IMR-90 (cell line): ENCODE measurements at regions not wholly inside any gene's neighbourhood (a gene's known extent, or its start where the extent isn't known, plus 50 kb on each side); places are given as distances from the start of the nearest gene placed in this dataset.

ENCODE experiments used
- ATAC-seq: fragments of 200-7000 bp; cut with Tn5 transposase; 2 replicates; pipeline ENCODE4 v1.9.1; 2020; ENCODE audit warnings: low read depth, mild to moderate bottlenecking, moderate library complexity
- BruUV-seq: library from RNA; stranded (reverse); fragments of 400-500 nt; replicated peaks from 2 replicates; lab custom pipeline; 2021; lab: Mats Ljungman, UMichigan
- CTCF ChIA-PET: fragments of 300-600 bp; formaldehyde crosslinking; extraction: SDS; loops from one replicate; lab custom pipeline; 2021; ENCODE audit warnings: antibody characterized with exemption; lab: Yijun Ruan, JAX
- POLR2A ChIA-PET: fragments of 300-600 bp; sonication (Branson Sonifier 250); formaldehyde crosslinking; loops from one replicate; lab custom pipeline; 2022; ENCODE audit warnings: antibody characterized with exemption; ENCODE audit not compliant: unreplicated experiment; lab: Charles Lee
- DNase-seq: peaks from one replicate; pipeline ENCODE4 v3.0.0; 2013
- H2AFZ ChIP-seq: replicated peaks from 2 replicates; pipeline ENCODE3; 2013; ENCODE audit warnings: low read length, mild to moderate bottlenecking; ENCODE audit not compliant: poor library complexity
- H2AK5ac ChIP-seq: 2 replicates; pipeline ENCODE4 v1.6.1; 2013; ENCODE audit warnings: low read depth, low read length, inconsistent platforms
- H2AK9ac ChIP-seq: replicated peaks from 2 replicates; pipeline ENCODE3; 2013; ENCODE audit warnings: mild to moderate bottlenecking, low read depth, low read length, moderate library complexity; ENCODE audit not compliant: poor library complexity
- H2BK120ac ChIP-seq: 2 replicates; pipeline ENCODE4 v1.6.1; 2013; ENCODE audit warnings: low read depth, low read length, inconsistent platforms
- H2BK15ac ChIP-seq: 3 replicates; pipeline ENCODE4 v1.6.1; 2013; ENCODE audit warnings: low read depth, low read length, inconsistent platforms
- H2BK20ac ChIP-seq: 2 replicates; pipeline ENCODE4 v1.6.1; 2013; ENCODE audit warnings: low read depth, mild to moderate bottlenecking, inconsistent platforms, low read length, moderate library complexity
- H2BK5ac ChIP-seq: 2 replicates; pipeline ENCODE4 v1.6.1; 2013; ENCODE audit warnings: mild to moderate bottlenecking, low read depth, low read length, inconsistent platforms; ENCODE audit not compliant: poor library complexity, severe bottlenecking
- H3K14ac ChIP-seq: replicated peaks from 2 replicates; pipeline ENCODE4 v1.6.1; 2013; ENCODE audit warnings: low read depth, low read length, inconsistent platforms
- H3K18ac ChIP-seq: 2 replicates; pipeline ENCODE4 v1.6.1; 2013; ENCODE audit warnings: low read depth, low read length, control low read depth
- H3K23ac ChIP-seq: 2 replicates; pipeline ENCODE4 v1.6.1; 2013; ENCODE audit warnings: low read depth, low read length, inconsistent platforms
- H3K27ac ChIP-seq: 2 replicates; pipeline ENCODE4 v1.5.1; 2013; ENCODE audit warnings: mild to moderate bottlenecking, control low read depth, low read length; ENCODE audit not compliant: insufficient read depth
- H3K27me3 ChIP-seq: 2 replicates; pipeline ENCODE4 v1.6.1; 2013; ENCODE audit warnings: low read length; ENCODE audit not compliant: control insufficient read depth, insufficient read depth
- H3K36me3 ChIP-seq: 2 replicates; pipeline ENCODE4 v1.6.1; 2013; ENCODE audit warnings: low read length, mixed read lengths; ENCODE audit not compliant: control insufficient read depth, insufficient read depth
- H3K4ac ChIP-seq: 2 replicates; pipeline ENCODE4 v1.6.1; 2013; ENCODE audit warnings: low read depth, low read length, inconsistent platforms
- H3K4me1 ChIP-seq: 2 replicates; pipeline ENCODE4 v1.6.1; 2013; ENCODE audit warnings: low read length, mixed read lengths; ENCODE audit not compliant: control insufficient read depth, insufficient read depth
- H3K4me2 ChIP-seq: 2 replicates; pipeline ENCODE4 v1.6.1; 2013; ENCODE audit warnings: low read depth, mild to moderate bottlenecking, control low read depth, low read length, moderate library complexity
- H3K4me3 ChIP-seq: 2 replicates; pipeline ENCODE4 v1.5.1; 2013; ENCODE audit warnings: low read depth, mild to moderate bottlenecking, control low read depth, low read length, moderate library complexity; ENCODE audit not compliant: insufficient read depth
- H3K56ac ChIP-seq: 2 replicates; pipeline ENCODE4 v1.6.1; 2013; ENCODE audit warnings: low read length, inconsistent platforms; ENCODE audit not compliant: insufficient read depth; ENCODE audit errors: extremely low read depth
- H3K79me1 ChIP-seq, 2 experiments: 2 replicates each; pipeline ENCODE4 v1.6.1; 2013; ENCODE audit warnings: low read length in 2 of 2, inconsistent platforms in 1 of 2, low read depth in 1 of 2
- H3K9ac ChIP-seq: 2 replicates; pipeline ENCODE4 v1.6.1; 2013; ENCODE audit warnings: low read depth, low read length, control low read depth
- H3K9me1 ChIP-seq: 2 replicates; pipeline ENCODE4 v1.6.1; 2013; ENCODE audit warnings: low read length, inconsistent platforms; ENCODE audit not compliant: insufficient read depth
- H3K9me3 ChIP-seq: 2 replicates; pipeline ENCODE4 v1.6.1; 2013; ENCODE audit warnings: low read length; ENCODE audit not compliant: control insufficient read depth, insufficient read depth
- H4K20me1 ChIP-seq: 2 replicates; pipeline ENCODE4 v1.6.1; 2013; ENCODE audit warnings: low read length, inconsistent platforms; ENCODE audit not compliant: insufficient read depth
- H4K5ac ChIP-seq: 2 replicates; pipeline ENCODE4 v1.6.1; 2013; ENCODE audit warnings: mild to moderate bottlenecking, low read depth, low read length, control low read depth
- H4K8ac ChIP-seq, 2 experiments: 2 replicates each; pipeline ENCODE4 v1.6.1; 2013; ENCODE audit warnings: low read depth in 2 of 2, low read length in 2 of 2, control low read depth in 1 of 2, inconsistent platforms in 1 of 2
- H4K91ac ChIP-seq: 2 replicates; pipeline ENCODE4 v1.6.1; 2013; ENCODE audit warnings: low read depth, low read length, inconsistent platforms; ENCODE audit not compliant: insufficient read depth
- BHLHE40 ChIP-seq: fragments of 150-350 bp; IDR thresholded peaks from 2 replicates; pipeline ENCODE4 v1.6.1; 2016; ENCODE audit warnings: mild to moderate bottlenecking, low read depth, low read length
- CEBPB ChIP-seq: IDR thresholded peaks from 2 replicates; pipeline ENCODE4 v1.6.1; 2012; ENCODE audit warnings: low read depth, low read length, improper control_type of control experiment
- CHD1 ChIP-seq: IDR thresholded peaks from 2 replicates; pipeline ENCODE4 v1.6.1; 2012; ENCODE audit warnings: low read depth, low read length, improper control_type of control experiment
- CTCF ChIP-seq: conservative IDR thresholded peaks from 2 replicates; pipeline ENCODE4 v1.5.1; 2012; ENCODE audit warnings: mild to moderate bottlenecking, low read depth, low read length, improper control_type of control experiment
- MAFK ChIP-seq: IDR thresholded peaks from 2 replicates; pipeline ENCODE4 v1.6.1; 2012; ENCODE audit warnings: low read depth, low read length, improper control_type of control experiment
- MAZ ChIP-seq: IDR thresholded peaks from 2 replicates; pipeline ENCODE4 v1.6.1; 2012; ENCODE audit warnings: low read depth, mild to moderate bottlenecking, low read length, improper control_type of control experiment, moderate library complexity, borderline replicate concordance
- MXI1 ChIP-seq: IDR thresholded peaks from 2 replicates; pipeline ENCODE4 v1.6.1; 2012; ENCODE audit warnings: low read depth, mild to moderate bottlenecking, low read length, moderate library complexity, borderline replicate concordance
- NFE2L2 ChIP-seq: fragments of 150-350 bp; IDR thresholded peaks from 2 replicates; pipeline ENCODE4 v1.6.1; 2016; ENCODE audit warnings: low read depth, mild to moderate bottlenecking, low read length
- POLR2A ChIP-seq: IDR thresholded peaks from 2 replicates; pipeline ENCODE4 v1.6.1; 2012; ENCODE audit warnings: mild to moderate bottlenecking, low read depth, low read length
- RAD21 ChIP-seq: IDR thresholded peaks from 2 replicates; pipeline ENCODE4 v1.6.1; 2012; ENCODE audit warnings: low read length, improper control_type of control experiment
- RCOR1 ChIP-seq: IDR thresholded peaks from 2 replicates; pipeline ENCODE4 v1.6.1; 2012; ENCODE audit warnings: mild to moderate bottlenecking, low read length, improper control_type of control experiment; ENCODE audit not compliant: insufficient replicate concordance
- RFX5 ChIP-seq: IDR thresholded peaks from 2 replicates; pipeline ENCODE4 v1.8.0; 2012; ENCODE audit warnings: low read depth, mild to moderate bottlenecking, low read length, moderate library complexity
- SMC3 ChIP-seq: fragments of 150-350 bp; IDR thresholded peaks from 2 replicates; pipeline ENCODE4 v1.6.1; 2016; ENCODE audit warnings: low read depth, mild to moderate bottlenecking, antibody characterized with exemption, low read length, moderate library complexity
- USF2 ChIP-seq: fragments of 150-350 bp; IDR thresholded peaks from 2 replicates; pipeline ENCODE4 v1.6.1; 2017; ENCODE audit warnings: mild to moderate bottlenecking, antibody characterized with exemption, low read length, low read depth
- WGBS, 2 experiments: methylation state at CpG; one replicate each; pipeline versions ENCODE4 v1.1.5 to v1.1.7; 2013; ENCODE audit warnings: missing lambda C conversion rate in 2 of 2; ENCODE audit not compliant: insufficient read length in 1 of 2; ENCODE audit errors: extremely low coverage in 2 of 2; 5-methylcytosine and 5-hydroxymethylcytosine counted together
- dilution Hi-C: fragments of 300-500 bp; cut with HindIII; formaldehyde crosslinking; loops from one replicate; pipeline ENCODE4 v1.14.3; 2018; ENCODE audit warnings: low sequenced_read_pairs; ENCODE audit not compliant: unreplicated experiment
- in situ Hi-C: fragments of 300-500 bp; cut with MboI; formaldehyde crosslinking; loops from 3 replicates; pipeline ENCODE4 v1.14.3; 2019; ENCODE audit warnings: low sequenced_read_pairs, inconsistent platforms, mixed read lengths
- intact Hi-C: fragments of 100-400 bp; cut with micrococcal nuclease; formaldehyde crosslinking; loops from 2 replicates; pipeline ENCODE4 v1.10.0; 2022
- TF ChIP-seq, protein P1 (sequence below): fragments of 150-350 bp; IDR thresholded peaks from 2 replicates; pipeline ENCODE4 v1.6.1; 2016; ENCODE audit warnings: low read depth, mild to moderate bottlenecking, low read length, moderate library complexity, borderline replicate concordance

- no peak overlapping the region for H3K14ac ChIP-seq
- no peaks in the 10 kb centered on the region for H3K27me3 ChIP-seq
- no peak overlapping the region for H3K4me2 ChIP-seq
- no peak for ATAC-seq
- H3K36me3 ChIP-seq = no peaks in the 10 kb centered on the region
- H3K4me3 ChIP-seq = no peak overlapping the region
- in situ Hi-C loops (no loop called here), intact Hi-C loops (no loop called here), dilution Hi-C loops (no loop called here)
- CTCF ChIA-PET = no interaction called here
- no peak overlapping the region for H4K91ac ChIP-seq
- no peak overlapping the region for H3K9ac ChIP-seq
- no peak overlapping the region for H3K4ac ChIP-seq
- POLR2A ChIA-PET = no interaction called here
- H3K56ac ChIP-seq = no peak overlapping the region
- H3K4me1 ChIP-seq = no peaks in the 10 kb centered on the region
- TF ChIP-seq POLR2A (no peak), SMC3 (no peak), CHD1 (no peak), CTCF (no peak), CEBPB (no peak), MAZ (no peak), NFE2L2 (no peak), MAFK (no peak), MXI1 (no peak), RCOR1 (no peak), RAD21 (no peak), RFX5 (no peak), BHLHE40 (no peak), USF2 (no peak)
- TF ChIP-seq, protein P1, sequence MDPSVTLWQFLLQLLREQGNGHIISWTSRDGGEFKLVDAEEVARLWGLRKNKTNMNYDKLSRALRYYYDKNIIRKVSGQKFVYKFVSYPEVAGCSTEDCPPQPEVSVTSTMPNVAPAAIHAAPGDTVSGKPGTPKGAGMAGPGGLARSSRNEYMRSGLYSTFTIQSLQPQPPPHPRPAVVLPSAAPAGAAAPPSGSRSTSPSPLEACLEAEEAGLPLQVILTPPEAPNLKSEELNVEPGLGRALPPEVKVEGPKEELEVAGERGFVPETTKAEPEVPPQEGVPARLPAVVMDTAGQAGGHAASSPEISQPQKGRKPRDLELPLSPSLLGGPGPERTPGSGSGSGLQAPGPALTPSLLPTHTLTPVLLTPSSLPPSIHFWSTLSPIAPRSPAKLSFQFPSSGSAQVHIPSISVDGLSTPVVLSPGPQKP = no peak
- H4K5ac ChIP-seq = no peak overlapping the region
- H3K18ac ChIP-seq = no peak overlapping the region
- no peak overlapping the region for H2AFZ ChIP-seq
- H3K9me3 ChIP-seq = peaks cover 9% of the 10 kb centered on the region
- H4K8ac ChIP-seq = no peak overlapping the region
- BruUV-seq = no TSS peak
- no peak overlapping the region for H2BK15ac ChIP-seq
- WGBS, 2 experiments = no CpG with 5 or more reads among the region's 1 CpG
- no peak overlapping the region for H2AK9ac ChIP-seq
- H3K23ac ChIP-seq = no peak overlapping the region
- no peaks in the 10 kb centered on the region for H3K79me1 ChIP-seq
- H3K9me1 ChIP-seq = no peaks in the 10 kb centered on the region
- H2AK5ac ChIP-seq = no peak overlapping the region
- H2BK20ac ChIP-seq = no peak overlapping the region
- H4K20me1 ChIP-seq = no peaks in the 10 kb centered on the region
- H2BK5ac ChIP-seq = no peak overlapping the region
- H2BK120ac ChIP-seq = no peak overlapping the region
- no peak overlapping the region for H3K27ac ChIP-seq
- DNase-seq = no peak
Measured at GRCh38 chr5:6011199-6011598, 367.1 kb downstream of the MED10 start.
